ENCODE measurements at regions not wholly inside any gene's neighbourhood (a gene's known extent, or its start where the extent isn't known, plus 50 kb on each side); places are given as distances from the start of the nearest gene placed in this dataset.

DNA sequence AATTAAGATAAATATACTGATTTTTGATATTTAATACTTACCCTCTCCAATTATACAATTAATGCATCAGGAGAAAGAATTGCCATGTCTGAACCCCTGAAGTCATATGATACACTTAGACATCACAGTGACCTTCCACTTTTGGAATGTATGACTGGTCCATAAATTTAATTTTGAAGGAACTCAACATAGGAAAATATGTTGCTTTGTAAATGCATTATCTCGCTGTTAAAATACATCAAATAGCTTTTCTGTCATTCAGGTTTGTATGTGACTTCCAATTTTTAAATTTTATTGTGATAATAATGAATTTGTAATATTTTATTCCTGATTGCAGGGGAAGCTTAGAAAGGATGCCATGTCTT is 631.9 kb upstream of the ANKRD30A start:
- Histone ChIP-seq H3K79me2 (ENCODE audit: insufficient read depth, low read length) (no peaks in the 10 kb centered on the region), H3K9ac (ENCODE audit: low read depth, low read length, poor library complexity, severe bottlenecking) (no peak overlapping the region), H3K4me2 (ENCODE audit: low read depth, low read length, poor library complexity, severe bottlenecking) (no peak overlapping the region), H3K4me3 (ENCODE audit: low read length, poor library complexity, severe bottlenecking) (no peak overlapping the region), H3K27me3 (ENCODE audit: insufficient read depth, low read length, poor library complexity, severe bottlenecking) (no peaks in the 10 kb centered on the region), H2AFZ (ENCODE audit: low read length) (no peak overlapping the region), H3F3A (ENCODE audit: low read depth) (no peaks in the 10 kb centered on the region), H3K4me1 (ENCODE audit: insufficient read depth, low read length, poor library complexity, severe bottlenecking) (no peaks in the 10 kb centered on the region), H3K9me2 (replicated peaks; ENCODE audit: low read depth, low read length) (no peaks in the 10 kb centered on the region), H3K36me3 (ENCODE audit: insufficient read depth, low read length) (no peaks in the 10 kb centered on the region), H4K20me1 (ENCODE audit: insufficient read depth, low read length, poor library complexity, severe bottlenecking) (no peaks in the 10 kb centered on the region), H3K9me3 (ENCODE audit: insufficient read depth, low read depth, low read length) (no peaks in the 10 kb centered on the region)
- TF ChIP-seq EZH2phosphoT487 (IDR thresholded peaks at IDR 0.05; ENCODE audit: borderline replicate concordance) (no peak), CTCF (conservative IDR thresholded peaks at IDR 0.05; ENCODE audit: low read length) (no peak)

DNA sequence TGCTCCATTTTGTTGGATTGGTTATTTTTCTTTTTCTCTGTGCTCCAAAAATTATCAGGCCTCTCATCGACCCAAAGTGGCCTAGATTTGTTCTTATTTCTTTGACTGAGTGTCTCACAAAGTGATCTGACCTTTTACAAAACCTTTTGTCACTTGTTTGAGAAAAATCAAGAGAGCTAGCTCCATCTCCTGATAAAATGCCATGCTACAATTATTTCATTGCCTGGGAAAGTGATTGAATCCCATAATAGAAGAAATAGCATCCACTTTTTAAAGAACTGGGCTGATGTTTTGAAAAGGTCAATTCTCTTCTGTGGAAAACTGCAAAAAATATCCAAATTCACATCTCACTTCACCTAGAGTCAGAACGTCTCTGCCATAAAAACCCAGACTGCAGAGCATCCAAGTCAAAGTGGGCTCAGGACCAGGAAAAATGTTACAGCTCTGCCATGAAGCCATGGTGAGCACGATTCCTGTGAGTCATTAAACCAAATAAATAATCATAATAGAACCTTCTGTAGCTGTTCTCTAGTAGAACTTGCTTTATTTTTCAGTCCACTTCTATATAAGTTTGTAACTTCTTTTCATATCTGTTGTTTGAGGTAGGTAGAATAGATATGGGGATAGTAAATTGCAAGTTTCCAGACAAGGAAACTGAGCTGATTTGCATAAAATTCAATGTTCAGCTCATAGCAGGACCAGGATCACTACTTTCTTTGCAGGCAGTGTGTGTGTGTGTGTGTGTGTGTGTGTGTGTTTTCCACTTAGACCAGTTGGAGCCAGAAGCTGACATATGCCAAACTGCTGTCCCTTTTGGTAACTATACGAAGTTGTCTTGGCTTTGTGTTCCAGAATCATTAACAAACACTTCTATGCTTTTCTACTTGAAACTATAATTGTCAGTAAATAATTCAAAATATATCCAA is 632.5 kb upstream of the ANKRD30A start:
- TF ChIP-seq CTCF (conservative IDR thresholded peaks at IDR 0.05; ENCODE audit: low read length) (no peak), EZH2phosphoT487 (IDR thresholded peaks at IDR 0.05; ENCODE audit: borderline replicate concordance) (no peak)
- Histone ChIP-seq H3K4me1 (ENCODE audit: insufficient read depth, low read length, poor library complexity, severe bottlenecking) (no peaks in the 10 kb centered on the region), H3K4me3 (ENCODE audit: low read length, poor library complexity, severe bottlenecking) (no peak overlapping the region), H3K9ac (ENCODE audit: low read depth, low read length, poor library complexity, severe bottlenecking) (no peak overlapping the region), H4K20me1 (ENCODE audit: insufficient read depth, low read length, poor library complexity, severe bottlenecking) (no peaks in the 10 kb centered on the region), H3K36me3 (ENCODE audit: insufficient read depth, low read length) (no peaks in the 10 kb centered on the region), H3F3A (ENCODE audit: low read depth) (no peaks in the 10 kb centered on the region), H3K27me3 (ENCODE audit: insufficient read depth, low read length, poor library complexity, severe bottlenecking) (no peaks in the 10 kb centered on the region), H3K79me2 (ENCODE audit: insufficient read depth, low read length) (no peaks in the 10 kb centered on the region), H3K9me3 (ENCODE audit: insufficient read depth, low read depth, low read length) (no peaks in the 10 kb centered on the region), H3K4me2 (ENCODE audit: low read depth, low read length, poor library complexity, severe bottlenecking) (no peak overlapping the region), H3K9me2 (replicated peaks; ENCODE audit: low read depth, low read length) (no peaks in the 10 kb centered on the region), H2AFZ (ENCODE audit: low read length) (no peak overlapping the region)

- Histone ChIP-seq H3K9me2 (replicated peaks; ENCODE audit: low read depth, low read length) (no peaks in the 10 kb centered on the region), H3K27me3 (ENCODE audit: insufficient read depth, low read length, poor library complexity, severe bottlenecking) (no peaks in the 10 kb centered on the region), H2AFZ (ENCODE audit: low read length) (no peak overlapping the region), H3K4me2 (ENCODE audit: low read depth, low read length, poor library complexity, severe bottlenecking) (no peak overlapping the region), H4K20me1 (ENCODE audit: insufficient read depth, low read length, poor library complexity, severe bottlenecking) (no peaks in the 10 kb centered on the region), H3K9ac (ENCODE audit: low read depth, low read length, poor library complexity, severe bottlenecking) (no peak overlapping the region), H3K79me2 (ENCODE audit: insufficient read depth, low read length) (no peaks in the 10 kb centered on the region), H3K4me3 (ENCODE audit: low read length, poor library complexity, severe bottlenecking) (no peak overlapping the region), H3K4me1 (ENCODE audit: insufficient read depth, low read length, poor library complexity, severe bottlenecking) (no peaks in the 10 kb centered on the region), H3K36me3 (ENCODE audit: insufficient read depth, low read length) (no peaks in the 10 kb centered on the region), H3K9me3 (ENCODE audit: insufficient read depth, low read depth, low read length) (no peaks in the 10 kb centered on the region), H3F3A (ENCODE audit: low read depth) (no peaks in the 10 kb centered on the region)
- no peak for TF ChIP-seq EZH2phosphoT487 (IDR thresholded peaks at IDR 0.05; ENCODE audit: borderline replicate concordance)
- TF ChIP-seq CTCF (conservative IDR thresholded peaks at IDR 0.05; ENCODE audit: low read length): no peak
These were observed 633.5 kb upstream of the ANKRD30A start for GRCh38 chr10:36491926-36492325.

Measured in Loucy (cell line).